ENCODE measurements at regions not wholly inside any gene's neighbourhood (a gene's known extent, or its start where the extent isn't known, plus 50 kb on each side); places are given as distances from the start of the nearest gene placed in this dataset.
"Not testable (repeated sequence)": the region's sequence is repeated elsewhere in the genome, so short reads cannot be mapped to it uniquely, and the experiment has no call there.

DNA sequence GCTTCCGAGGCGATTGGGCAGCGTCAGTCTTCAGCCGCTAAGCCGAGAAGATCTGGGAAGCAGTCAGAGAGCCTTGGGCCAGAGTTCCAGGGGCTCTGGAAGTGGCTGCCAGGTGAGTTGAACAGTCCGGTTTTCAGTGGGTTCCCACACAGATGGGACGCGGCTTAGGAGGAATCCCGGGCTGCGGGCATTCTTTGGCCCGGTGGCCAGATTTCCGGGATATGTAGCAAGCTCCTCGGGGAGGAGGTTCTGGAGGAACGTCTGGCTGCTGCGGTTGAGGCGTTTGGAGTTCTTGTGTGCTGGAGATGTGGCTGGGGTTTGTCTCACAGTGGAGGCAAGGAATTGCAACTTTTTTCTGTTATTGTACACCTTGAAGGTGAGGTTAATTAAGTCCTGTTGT lies 182.6 kb downstream of the CD83 start:
- TF ChIP-seq, protein P1, sequence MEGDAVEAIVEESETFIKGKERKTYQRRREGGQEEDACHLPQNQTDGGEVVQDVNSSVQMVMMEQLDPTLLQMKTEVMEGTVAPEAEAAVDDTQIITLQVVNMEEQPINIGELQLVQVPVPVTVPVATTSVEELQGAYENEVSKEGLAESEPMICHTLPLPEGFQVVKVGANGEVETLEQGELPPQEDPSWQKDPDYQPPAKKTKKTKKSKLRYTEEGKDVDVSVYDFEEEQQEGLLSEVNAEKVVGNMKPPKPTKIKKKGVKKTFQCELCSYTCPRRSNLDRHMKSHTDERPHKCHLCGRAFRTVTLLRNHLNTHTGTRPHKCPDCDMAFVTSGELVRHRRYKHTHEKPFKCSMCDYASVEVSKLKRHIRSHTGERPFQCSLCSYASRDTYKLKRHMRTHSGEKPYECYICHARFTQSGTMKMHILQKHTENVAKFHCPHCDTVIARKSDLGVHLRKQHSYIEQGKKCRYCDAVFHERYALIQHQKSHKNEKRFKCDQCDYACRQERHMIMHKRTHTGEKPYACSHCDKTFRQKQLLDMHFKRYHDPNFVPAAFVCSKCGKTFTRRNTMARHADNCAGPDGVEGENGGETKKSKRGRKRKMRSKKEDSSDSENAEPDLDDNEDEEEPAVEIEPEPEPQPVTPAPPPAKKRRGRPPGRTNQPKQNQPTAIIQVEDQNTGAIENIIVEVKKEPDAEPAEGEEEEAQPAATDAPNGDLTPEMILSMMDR (IDR thresholded peaks at IDR 0.05) = not testable (repeated sequence)
- TF ChIP-seq POLR2A (IDR thresholded peaks at IDR 0.05) = not testable (repeated sequence)

All from body of pancreas (tissue), 4 donors.